Testis (tissue), 2 donors: ENCODE measurements at regions not wholly inside any gene's neighbourhood (a gene's known extent, or its start where the extent isn't known, plus 50 kb on each side); places are given as distances from the start of the nearest gene placed in this dataset.

Source experiments
- POLR2A ChIP-seq: fragments of 450-650 bp; IDR thresholded peaks from one replicate; pipeline ENCODE4 v1.6.1; 2017; ENCODE audit warnings: antibody characterized with exemption, mild to moderate bottlenecking, moderate library complexity
- TF ChIP-seq, protein P1 (sequence below), 3 experiments: fragments of 450-650 bp in 2 of 3; fragments of 200-600 bp in 1 of 3; sonication (generic) in 1 of 3; IDR thresholded peaks; one replicate each; pipeline ENCODE4 v1.5.1; 2016 to 2019; ENCODE audit warnings: antibody characterized with exemption in 3 of 3, mild to moderate bottlenecking in 2 of 3, moderate library complexity in 1 of 3

DNA sequence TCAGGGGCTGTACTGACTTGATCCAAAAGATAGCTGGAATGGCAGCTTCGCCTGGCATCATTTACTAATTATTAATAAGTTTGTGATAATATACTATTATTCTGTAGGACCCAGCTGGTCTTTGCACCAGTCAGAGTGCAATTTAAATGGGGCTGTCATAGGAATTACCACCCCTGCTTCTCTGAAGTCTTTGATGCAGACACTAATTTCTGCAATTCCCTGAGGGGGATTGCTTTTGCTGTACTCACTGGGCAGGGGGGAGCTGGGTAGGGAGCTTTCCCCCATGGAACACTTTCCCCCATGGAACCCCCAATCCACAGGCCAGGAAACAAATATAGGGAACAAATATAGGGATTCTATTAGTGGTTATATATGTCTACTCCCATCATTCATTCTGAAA, 54.9 kb upstream of the TSKU start:
- TF ChIP-seq, protein P1, sequence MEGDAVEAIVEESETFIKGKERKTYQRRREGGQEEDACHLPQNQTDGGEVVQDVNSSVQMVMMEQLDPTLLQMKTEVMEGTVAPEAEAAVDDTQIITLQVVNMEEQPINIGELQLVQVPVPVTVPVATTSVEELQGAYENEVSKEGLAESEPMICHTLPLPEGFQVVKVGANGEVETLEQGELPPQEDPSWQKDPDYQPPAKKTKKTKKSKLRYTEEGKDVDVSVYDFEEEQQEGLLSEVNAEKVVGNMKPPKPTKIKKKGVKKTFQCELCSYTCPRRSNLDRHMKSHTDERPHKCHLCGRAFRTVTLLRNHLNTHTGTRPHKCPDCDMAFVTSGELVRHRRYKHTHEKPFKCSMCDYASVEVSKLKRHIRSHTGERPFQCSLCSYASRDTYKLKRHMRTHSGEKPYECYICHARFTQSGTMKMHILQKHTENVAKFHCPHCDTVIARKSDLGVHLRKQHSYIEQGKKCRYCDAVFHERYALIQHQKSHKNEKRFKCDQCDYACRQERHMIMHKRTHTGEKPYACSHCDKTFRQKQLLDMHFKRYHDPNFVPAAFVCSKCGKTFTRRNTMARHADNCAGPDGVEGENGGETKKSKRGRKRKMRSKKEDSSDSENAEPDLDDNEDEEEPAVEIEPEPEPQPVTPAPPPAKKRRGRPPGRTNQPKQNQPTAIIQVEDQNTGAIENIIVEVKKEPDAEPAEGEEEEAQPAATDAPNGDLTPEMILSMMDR (IDR thresholded peaks at IDR 0.05), result no peak
- no peak for TF ChIP-seq POLR2A
